ENCODE measurements at regions not wholly inside any gene's neighbourhood (a gene's known extent, or its start where the extent isn't known, plus 50 kb on each side); places are given as distances from the start of the nearest gene placed in this dataset.

DNA sequence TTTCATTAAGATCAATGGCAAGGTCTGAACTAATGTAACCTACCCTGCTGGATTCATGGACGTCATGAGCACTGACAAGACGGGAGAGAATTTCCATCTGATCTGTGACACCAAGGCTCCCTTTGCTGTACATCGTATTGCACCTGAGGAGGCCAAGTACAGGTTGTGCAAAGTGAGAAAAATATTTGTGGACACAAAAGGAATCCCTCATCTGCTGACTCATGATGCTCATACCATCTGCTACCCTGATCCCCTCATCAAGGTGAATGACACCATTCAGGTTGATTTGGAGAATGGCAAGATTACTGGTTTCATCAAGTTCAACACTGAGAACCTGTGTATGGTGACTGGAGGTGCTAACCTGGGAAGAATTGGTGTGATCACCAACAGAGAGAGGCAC, 82.3 kb upstream of the NDUFV2 start:
- in situ Hi-C loops (cut with MboI) (no loop called here), intact Hi-C loops (cut with micrococcal nuclease) (no loop called here)
- Histone ChIP-seq H3K4me2 (ENCODE audit: insufficient read depth, low read length) (no peak overlapping the region), H3K9me3 (replicated peaks; ENCODE audit: control insufficient read depth, insufficient read depth, low read depth, low read length) (no peaks in the 10 kb centered on the region; the same call in 1 of the 2 replicates), H4K20me1 (replicated peaks; ENCODE audit: control insufficient read depth, insufficient read depth, low read length) (no peaks in the 10 kb centered on the region), H3K79me2 (ENCODE audit: control insufficient read depth, insufficient read depth, low read length) (no peaks in the 10 kb centered on the region; the same call in 2 of the 3 replicates), H3K36me3 (ENCODE audit: control insufficient read depth, insufficient read depth, low read length) (no peaks in the 10 kb centered on the region), H3K4me3 (no peak overlapping the region), H3K9ac (ENCODE audit: insufficient read depth in 1 of 2, low read depth in 2 of 2, low read length in 2 of 2) (no peak overlapping the region), H3K4me1 (replicated peaks in 1 of 2; ENCODE audit: control insufficient read depth in 2 of 2, insufficient read depth in 2 of 2, low read length in 2 of 2) (peaks cover 31 to 45% of the 10 kb centered on the region in 2 experiments), H3K27me3 (ENCODE audit: control insufficient read depth in 2 of 2, insufficient read depth in 2 of 2, low read length in 2 of 2) (no peaks in the 10 kb centered on the region), H3K9me1 (ENCODE audit: control insufficient read depth, insufficient read depth, low read length) (no peaks in the 10 kb centered on the region), H2AFZ (ENCODE audit: low read depth, low read length) (no peak overlapping the region), H3K27ac (ENCODE audit: extremely low read depth, low read depth, low read length) (no peak overlapping the region)
- WGBS (ENCODE audit: insufficient coverage, low coverage, missing lambda C conversion rate) = 74% methylated on average over 3 of the region's 3 CpGs
- no TSS peak for BruUV-seq (replicated peaks)
- FAIRE-seq = no peak
- POLR2A ChIA-PET = interaction anchor here (0.6 to 0.9 kb wide), 2 partner anchors 11 to 29 kb away, joined by 3 to 4 read pairs; no protein-coding TSS in a partner anchor
- ATAC-seq = no peak
- CTCF ChIA-PET (ENCODE audit: low intra/inter-chr PET ratio) = no interaction called here
- DNase-seq (ENCODE audit: extremely low read depth in 1 of 4, low spot score in 3 of 4) = no peak
- 0 out of 2 replicates have a peak, but pooled peaks have one; percentile 1 for TF ChIP-seq MAFF (IDR thresholded peaks at IDR 0.05; ENCODE audit: low read length)
- peak; percentile 45; the same call in 1 of the 2 replicates for TF ChIP-seq NFE2 (IDR thresholded peaks at IDR 0.05; ENCODE audit: low read depth)
- peak; percentile 36; the same call in 1 of the 2 replicates for TF ChIP-seq MAFG (tag; conservative IDR thresholded peaks at IDR 0.05)
- TF ChIP-seq, protein P1, sequence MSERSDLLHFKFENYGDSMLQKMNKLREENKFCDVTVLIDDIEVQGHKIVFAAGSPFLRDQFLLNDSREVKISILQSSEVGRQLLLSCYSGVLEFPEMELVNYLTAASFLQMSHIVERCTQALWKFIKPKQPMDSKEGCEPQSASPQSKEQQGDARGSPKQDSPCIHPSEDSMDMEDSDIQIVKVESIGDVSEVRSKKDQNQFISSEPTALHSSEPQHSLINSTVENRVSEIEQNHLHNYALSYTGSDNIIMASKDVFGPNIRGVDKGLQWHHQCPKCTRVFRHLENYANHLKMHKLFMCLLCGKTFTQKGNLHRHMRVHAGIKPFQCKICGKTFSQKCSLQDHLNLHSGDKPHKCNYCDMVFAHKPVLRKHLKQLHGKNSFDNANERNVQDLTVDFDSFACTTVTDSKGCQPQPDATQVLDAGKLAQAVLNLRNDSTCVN (CRISPR knock-in tag; IDR thresholded peaks at IDR 0.05) = no peak
- no peak for TF ChIP-seq OTX1 (CRISPR knock-in tag; IDR thresholded peaks at IDR 0.05)
- TF ChIP-seq ZNF316 (IDR thresholded peaks at IDR 0.05) = peak; percentile 66
- TF ChIP-seq C11orf30 (IDR thresholded peaks at IDR 0.05; ENCODE audit: low read depth) = peak; percentile 49; the same call in 1 of the 2 replicates

All from K562 (cell line).